NCI-H2107 treated with DMSO at 0.1 percent for 48 hours (cell line): ENCODE measurements at regions not wholly inside any gene's neighbourhood (a gene's known extent, or its start where the extent isn't known, plus 50 kb on each side); places are given as distances from the start of the nearest gene placed in this dataset.

Experiments used
- DNase-seq: peaks from one replicate; lab custom pipeline; 2025; ENCODE audit not compliant: unreplicated experiment; lab: John Stamatoyannopoulos, UW

DNA sequence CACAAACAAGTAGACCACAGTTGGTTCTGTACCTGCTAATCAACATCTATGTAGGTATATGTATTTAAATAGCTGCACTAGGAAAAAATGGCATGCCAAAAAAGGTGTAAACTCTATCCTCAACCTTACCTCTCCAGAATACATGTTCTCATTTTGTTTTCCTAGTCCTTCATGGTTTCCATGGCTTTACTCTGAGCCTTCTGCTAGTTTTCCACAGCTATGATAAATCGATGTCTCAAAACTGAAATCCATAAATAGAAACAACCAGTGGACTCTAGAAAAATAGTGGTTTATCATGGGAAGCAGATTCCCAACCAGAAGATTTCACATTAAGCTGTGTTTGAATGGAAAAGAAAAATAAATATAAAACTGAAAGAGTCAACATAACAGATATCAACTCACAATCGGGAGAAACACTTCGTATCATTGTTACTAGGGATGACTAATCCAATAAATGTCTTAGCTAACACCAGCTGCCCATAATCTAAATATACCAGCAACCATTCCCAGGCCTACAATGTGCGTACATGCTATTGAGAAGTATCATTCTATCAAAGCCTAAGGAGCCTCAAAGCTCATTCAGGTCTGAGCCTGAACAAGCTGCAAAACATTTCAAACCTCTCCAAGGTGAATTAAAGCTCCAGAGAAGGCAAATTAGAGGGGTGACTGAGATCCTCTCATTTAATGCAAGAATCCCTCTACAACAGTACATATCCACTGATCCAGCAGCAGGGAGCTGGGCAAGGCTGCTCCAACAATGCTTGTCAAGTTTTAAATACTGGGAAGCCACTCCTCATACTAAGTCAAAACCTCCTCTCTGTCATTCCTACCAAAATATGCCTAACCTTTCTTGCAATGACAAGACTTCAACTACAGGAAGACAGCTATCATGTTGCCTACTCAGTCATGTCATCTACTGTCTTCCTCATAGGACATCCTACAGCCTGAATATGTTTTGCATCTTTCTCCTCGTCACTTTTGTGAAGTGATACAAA is 90.2 kb downstream of the KCTD12 start:
- no peak for DNase-seq

DNA sequence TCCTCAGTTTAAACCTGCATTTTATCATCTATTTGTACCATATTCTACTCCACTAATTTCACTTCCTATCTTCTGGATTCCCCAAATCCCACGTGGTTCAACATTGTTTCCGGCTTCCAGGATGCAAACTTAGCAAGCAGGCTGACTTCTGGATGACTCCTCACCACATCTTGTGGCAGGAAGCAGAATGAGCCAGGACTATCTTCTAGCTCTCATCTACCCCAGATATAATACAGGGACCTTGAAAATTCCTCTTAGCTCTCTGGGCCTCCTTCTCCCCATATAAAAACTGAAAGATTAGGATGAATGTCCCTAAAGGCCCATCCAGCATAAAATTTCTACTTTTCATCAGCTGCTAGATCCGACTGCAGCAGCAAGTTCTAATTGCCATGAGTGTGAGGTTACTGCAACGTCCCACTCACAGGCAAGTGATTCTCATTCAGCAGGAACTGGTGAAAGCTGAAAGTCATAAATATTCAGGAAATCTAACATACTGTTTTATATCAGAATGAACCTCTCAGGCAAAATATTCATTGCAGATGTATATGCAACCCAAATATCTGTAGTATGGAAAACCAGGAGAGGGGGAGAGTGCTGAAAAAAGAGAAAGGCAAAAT is 93.4 kb downstream of the KCTD12 start:
- DNase-seq, result no peak

DNA sequence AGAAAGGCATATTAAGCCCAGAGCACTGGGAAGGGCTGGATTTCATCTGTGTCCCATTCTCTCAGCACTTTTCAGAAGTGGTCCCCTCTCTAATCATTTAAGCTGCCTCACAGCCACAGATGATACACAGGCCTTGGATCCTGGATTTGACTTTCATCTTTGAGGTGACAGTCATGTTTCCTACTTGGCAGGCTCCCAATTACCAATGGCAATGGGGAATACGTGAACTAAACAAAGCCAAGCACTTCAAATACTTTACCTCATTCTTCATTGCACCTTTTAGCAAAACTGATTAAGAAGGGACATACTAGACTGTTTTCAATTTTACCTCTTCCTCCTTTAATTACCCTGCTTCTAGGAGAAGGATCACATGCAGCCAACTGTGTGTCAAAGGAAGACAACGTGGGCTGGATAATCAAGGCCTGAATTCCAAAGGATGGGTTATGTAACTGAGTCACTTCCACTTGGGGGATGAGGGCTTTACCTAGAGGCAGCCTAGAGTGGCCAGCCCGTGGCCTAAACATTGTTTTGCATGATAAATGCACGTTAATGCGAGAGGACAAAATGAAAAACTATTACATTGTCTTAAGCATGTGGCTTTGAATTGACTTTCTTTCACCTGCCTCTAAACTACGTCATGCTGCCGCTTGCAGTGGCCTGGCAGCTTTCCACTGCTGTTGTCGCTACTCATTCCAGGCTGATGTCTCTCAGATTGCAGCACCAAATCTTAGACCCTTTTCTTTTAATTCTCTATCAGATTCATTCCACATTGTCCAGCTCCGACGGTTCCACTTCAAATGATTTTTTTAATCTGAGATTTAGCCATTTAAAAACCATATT is 95.0 kb downstream of the KCTD12 start:
- peak; percentile 8 for DNase-seq

DNA sequence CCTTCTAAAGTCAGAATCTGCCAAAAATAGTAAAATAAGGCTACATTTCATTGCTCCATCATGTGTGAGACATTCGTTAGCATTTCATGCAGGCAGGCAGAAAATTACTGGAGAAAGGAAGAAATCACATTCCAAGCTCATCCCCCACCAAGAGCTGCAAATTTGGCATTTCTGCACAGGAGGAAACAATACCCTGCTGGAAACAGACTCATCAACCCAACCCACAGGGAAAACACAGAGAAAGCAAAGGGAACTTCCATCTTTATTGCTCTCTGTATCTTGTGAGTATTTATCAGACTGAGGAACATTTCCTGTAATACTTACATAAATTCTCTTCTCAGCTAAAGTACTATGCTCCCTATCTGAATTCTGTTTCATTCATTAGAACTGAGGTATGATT is 95.7 kb downstream of the KCTD12 start:
- no peak for DNase-seq

DNA sequence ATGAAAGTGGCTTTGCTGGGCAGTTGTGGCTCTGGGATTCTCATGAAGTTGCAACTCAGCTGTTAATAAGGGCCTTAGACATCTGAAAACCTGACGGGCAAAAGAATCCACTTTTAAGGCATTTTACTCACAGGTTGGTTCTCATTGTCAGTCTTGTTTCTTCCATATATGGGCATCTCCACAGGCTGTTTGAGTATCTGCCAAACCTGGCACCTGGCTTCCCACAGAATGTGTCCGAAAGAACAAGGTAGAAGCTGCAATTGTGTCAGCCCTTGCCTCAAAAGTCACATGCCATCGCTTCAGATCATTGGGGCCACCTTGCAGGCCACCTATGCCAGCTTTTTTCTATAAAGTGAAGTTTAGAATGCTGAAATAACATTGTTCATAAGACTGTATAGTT is 102.4 kb downstream of the KCTD12 start:
- DNase-seq, result no peak

DNA sequence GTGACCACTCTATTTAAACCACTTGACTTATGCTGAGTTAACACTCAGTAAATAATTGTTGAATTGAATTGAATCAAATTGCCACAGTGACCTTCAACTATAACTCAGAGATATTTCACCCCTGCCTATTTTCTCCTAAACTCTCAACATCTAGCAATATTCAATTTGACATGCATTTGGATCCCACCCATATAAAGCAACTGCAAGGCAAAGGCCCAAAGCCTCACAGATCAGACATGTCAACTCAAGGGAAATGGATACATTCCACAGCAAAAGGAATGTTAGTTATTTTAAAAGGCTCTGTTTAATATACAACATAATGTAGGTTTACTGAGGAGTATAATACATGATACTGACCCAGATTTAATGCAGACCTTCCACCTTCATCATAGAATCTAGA is 107.4 kb downstream of the KCTD12 start:
- no peak for DNase-seq

DNA sequence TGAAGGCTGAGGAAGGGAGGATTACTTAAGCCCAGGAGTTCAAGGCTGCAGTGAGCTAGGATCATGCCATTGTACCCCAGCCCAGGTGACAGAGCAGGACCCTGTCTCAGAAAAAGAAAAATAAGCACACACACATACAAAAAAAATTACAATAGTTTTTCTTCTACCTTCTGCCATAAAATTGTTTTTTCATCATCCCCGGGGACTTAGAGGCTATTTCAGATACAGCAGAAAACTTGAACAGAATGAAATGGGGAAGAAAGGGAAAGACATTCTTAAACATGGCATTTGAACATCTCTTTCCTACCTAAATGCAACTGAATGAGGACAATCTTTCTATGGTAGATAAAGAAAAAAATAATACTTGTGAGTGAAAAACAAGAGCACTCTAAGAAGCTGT is 109.1 kb downstream of the KCTD12 start:
- DNase-seq, result no peak

DNA sequence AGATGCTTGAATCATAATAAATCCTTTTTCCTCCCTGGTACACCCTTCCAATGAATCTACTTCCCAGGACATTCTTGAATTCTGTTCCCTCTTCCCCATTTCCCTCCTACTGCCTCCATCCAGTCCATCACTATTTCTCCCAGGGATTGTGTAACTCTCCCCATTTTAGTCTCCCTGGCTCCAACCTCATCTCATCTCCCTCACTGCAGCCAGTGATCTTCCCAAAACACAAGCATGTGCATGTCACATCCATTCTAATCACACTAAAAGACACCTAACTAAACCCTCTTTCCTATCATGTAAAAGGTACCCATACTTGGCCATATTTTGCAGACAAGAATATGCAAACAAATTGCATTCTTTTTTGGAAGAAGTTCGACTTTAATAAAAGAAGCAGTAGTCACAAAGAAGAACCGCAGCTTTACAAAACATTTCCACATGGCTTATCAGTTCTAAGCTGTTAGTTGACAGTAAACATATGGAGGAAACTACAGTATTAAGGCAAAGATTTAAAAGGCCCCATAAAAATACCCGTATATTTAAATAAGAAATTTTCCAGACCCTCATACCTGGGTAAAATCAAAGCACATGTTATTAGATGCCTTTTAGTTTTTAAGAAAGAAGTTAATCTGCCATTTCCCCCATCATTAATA is 111.0 kb downstream of the KCTD12 start:
- DNase-seq, result no peak

DNA sequence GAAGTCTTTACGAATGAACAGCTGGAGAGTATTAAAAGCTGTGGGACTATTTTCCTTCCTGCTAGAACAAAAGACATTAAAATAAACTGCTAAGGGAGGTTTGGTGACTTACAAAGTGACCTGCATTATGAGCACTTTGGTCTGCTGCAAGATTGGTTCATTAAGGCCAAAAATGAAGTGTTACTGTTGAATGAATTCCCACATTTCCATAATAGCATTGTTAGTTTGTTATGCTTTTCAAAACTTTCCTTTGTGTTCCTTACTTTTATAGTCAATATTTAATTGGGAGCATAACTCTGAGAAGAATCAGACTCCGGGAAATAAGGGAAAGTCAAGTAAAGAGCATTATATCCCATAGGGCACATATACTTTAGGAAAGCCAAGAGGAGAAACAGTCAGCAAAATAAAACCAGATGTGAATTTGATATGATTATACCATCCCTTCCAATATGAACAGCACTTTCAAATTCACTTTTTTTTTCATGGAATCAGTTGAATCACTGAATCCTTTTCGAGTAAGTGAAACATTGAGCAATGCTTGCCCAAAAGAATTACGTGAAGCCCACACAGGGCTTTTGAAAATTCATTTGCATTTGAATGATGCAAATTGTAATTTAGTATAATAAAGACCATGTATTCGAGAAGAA is 112.6 kb downstream of the KCTD12 start:
- no peak for DNase-seq

DNA sequence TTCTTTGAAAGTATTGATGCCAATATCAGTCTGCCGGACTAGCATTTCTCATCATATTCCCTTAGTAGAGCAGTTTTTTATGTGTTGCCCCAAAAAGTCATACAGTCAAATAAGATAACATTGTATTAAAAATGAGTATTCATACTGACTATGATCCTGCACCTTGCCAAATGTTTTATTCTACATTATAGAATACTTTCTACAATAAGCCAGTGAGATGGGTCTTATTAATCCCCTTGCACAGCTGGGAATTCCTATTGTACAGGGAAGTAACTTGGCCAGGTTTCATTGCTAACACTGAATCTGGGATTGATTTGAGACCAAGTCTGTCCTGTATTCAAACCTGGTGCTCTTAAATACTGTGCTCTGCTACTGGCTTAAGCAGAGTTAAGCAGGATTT is 114.0 kb downstream of the KCTD12 start:
- no peak for DNase-seq

DNA sequence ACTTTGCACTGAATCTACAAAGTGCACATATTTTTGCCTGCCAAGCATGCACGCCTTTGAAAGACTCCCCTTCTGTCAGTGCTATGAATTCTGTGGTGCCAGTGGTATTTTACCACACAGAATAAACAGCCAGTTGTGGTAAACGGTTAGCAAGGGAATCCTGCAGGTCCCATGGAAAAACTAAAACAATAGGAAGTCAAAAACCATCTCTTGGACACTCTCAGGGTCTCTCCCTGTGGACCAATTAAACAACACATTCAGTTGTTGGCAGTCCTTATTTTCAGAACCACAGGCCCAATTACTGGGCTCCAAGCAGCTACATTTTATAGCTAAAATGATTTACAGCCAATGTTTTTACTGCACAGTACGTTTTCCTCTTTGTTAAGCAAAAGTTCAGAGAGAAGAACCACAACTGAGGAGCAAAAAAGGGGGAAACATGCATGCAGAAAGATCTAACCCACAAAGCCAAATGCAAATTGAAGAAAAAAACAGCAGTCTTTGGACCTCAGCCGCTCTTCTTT is 116.9 kb downstream of the KCTD12 start:
- DNase-seq, result no peak

DNA sequence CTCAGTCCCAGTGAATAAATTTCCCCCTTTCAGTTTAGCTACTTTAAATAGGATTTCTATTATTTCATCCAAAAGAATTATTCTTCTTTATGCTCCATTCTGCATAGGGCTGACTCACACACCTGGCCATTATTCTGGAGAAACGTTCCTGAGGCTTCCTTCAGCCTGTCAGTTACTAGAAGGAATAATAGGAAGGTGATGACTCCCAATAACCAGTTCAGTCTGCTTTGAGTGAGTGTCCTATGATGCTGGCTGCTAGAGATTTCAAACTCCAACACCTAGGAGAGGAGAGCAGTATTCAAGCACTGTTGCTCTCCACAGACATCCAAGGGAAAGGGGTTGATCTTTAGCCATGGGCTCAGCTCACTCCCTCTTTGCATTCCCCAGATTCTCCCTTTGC is 117.8 kb downstream of the KCTD12 start:
- no peak for DNase-seq

DNA sequence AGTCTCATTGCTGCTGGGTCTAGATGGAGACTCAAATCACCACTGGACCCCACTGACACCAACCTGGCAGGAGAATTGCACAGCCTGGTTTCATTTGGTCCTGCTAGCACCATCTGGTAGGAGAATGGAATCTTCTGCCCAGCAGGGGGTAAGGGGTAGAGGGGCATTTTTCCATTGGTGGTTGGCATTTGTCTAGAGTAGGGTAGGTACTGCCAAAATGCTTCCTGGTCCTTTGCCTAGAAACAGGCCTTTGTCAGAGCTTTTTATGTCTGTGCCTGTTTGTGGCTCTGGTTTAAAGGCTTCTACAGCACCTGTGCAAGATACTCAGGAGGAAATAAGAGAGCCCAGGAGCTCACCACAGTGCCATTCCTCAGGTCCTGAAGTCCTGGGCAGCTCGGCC is 121.3 kb downstream of the KCTD12 start:
- no peak for DNase-seq

DNA sequence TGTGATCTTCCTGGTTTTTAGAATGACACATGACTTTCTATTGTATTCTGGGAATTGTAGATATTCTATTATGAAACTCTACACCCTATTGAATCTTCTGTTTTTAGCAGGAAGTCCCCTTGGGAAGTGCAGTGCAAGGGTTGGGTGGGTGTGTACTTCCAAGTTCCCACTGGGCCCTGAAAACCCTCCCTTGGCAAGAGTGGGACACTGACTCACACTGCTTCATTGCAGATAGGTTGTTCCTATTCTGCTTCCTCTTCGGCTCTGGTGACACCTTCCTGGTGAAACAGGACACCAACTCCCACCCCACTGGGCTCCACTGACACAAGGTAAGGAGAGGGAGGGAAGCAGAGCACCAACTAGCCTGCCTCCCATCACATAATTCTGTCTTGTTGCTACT is 121.8 kb downstream of the KCTD12 start:
- no peak for DNase-seq

DNA sequence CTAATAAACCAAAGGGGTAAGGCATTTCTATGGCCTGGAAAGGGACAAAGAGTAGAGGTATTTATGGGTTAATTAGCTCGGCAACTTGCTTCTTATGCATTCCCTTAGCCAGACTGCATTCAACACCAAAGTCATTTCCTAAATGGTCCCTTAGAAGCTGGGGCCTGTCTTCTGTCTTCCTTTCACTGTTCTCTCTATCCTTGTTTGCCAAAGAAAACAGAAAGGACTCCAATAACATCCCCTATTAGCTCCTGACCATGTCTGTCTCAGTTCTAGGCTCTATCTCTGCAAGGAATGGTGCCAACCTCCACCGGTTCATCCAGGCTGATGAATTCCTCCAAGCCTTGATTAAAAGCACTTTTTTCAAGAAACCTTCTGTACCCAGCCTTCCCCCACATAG is 123.5 kb downstream of the KCTD12 start:
- no peak for DNase-seq

DNA sequence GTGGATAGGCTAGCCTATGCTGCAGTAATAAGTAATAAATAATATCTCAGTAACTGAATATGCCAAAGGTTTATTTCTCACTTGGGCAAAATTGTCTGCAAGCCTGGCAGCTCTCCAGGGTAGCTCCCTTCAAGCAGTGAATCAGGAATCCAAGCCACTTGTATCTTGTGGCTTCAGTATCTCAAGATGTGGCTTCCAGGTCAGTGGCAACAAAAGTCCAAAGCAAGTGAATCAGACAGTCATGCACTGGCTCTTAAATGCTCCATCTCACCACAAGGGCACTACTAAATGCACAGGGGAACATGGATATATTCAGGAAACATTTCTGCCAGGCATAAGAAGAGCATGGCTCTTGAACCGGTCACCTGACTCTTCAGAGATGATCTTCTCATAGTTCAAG is 126.3 kb downstream of the KCTD12 start:
- no peak for DNase-seq

DNA sequence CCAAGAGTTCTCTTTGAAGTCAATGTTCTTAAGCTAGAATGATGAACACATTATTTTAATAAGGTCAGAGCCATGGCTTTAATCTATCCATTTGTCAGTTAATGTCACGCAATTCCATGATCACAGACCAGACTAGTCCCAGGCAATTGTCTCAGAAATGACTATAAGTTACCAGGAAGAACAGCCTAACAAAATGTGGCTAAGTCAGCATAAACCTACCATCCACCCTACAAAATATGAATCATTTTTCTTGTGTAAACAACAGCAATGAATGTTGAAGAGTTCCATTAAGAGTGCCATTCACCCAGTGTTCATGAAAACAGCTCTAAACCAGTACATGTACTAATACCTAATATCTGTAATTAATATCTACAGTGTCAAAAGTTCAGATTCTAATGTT is 127.5 kb downstream of the KCTD12 start:
- no peak for DNase-seq

DNA sequence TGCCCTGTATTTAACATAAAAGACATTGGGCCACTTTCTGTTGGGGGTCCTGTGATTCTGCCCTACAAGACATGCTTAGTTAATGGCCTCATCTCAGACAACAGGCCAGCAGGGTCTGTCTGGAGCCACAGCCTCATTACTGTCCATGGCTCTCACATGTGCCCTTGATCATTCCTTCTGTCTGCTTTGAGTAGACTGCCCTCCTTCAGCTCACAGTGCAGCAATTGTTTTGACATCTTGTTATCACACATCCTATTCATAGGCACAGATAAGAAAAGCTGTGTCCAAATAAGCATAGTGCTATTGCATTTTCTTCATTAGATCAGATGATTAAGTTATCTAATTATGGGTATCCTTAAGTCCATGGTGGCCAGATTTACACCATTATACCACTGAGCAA is 127.9 kb downstream of the KCTD12 start:
- DNase-seq, result no peak

DNA sequence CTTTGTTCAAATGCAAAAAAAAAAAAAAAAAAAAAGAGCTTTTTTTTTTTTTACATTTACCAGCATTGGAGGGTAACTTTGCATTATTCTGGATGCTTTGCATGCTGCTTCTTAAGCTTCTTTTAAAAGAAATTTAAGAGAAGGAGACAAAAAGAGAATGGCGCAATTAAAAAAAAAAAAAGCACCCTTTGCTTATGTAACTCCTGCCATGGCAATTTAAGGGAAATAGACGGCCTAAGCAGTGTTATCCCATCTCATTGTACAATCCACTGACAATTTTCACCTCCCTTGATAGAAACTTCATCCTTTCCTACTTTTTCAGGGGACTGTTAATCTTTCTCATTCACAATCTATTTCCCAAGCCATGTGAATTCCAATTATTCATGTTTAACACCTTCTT is 129.8 kb downstream of the KCTD12 start:
- DNase-seq, result no peak

DNA sequence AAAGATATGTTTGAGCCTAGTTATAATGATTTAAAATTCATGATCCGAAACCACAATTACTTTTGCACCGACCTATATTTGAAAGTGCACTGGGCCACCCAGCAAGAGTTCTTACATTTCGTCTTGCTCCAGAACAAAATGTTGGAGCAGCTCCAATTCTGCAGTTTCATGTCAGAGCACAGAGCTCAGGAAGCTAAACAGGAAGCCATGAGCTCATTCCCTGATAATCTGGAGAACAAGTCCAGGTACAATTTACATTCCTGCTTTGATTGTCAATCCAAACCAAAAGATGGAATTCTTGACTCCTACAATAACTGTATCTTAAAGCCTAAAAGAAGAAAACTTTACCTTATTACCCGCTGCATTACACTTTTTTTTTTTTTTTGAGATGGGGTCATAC is 131.8 kb downstream of the KCTD12 start:
- DNase-seq, result no peak
